A673 (cell line): ENCODE measurements at regions not wholly inside any gene's neighbourhood (a gene's known extent, or its start where the extent isn't known, plus 50 kb on each side); places are given as distances from the start of the nearest gene placed in this dataset.

ENCODE experiments used
- CTCF ChIP-seq: fragments of 300-800, 200-600 bp; sonication (generic); conservative IDR thresholded peaks from 2 replicates; pipeline ENCODE4 v1.5.1; 2017; ENCODE audit warnings: low read depth, mild to moderate bottlenecking, antibody characterized with exemption, low read length, moderate library complexity, mixed read lengths
- EZH2 ChIP-seq: fragments of 200-600 bp; sonication (generic); IDR thresholded peaks from 2 replicates; pipeline ENCODE4 v1.6.1; 2017; ENCODE audit warnings: borderline replicate concordance, low read depth, mild to moderate bottlenecking, mixed read lengths, antibody characterized with exemption, low read length; ENCODE audit not compliant: poor library complexity, severe bottlenecking

DNA sequence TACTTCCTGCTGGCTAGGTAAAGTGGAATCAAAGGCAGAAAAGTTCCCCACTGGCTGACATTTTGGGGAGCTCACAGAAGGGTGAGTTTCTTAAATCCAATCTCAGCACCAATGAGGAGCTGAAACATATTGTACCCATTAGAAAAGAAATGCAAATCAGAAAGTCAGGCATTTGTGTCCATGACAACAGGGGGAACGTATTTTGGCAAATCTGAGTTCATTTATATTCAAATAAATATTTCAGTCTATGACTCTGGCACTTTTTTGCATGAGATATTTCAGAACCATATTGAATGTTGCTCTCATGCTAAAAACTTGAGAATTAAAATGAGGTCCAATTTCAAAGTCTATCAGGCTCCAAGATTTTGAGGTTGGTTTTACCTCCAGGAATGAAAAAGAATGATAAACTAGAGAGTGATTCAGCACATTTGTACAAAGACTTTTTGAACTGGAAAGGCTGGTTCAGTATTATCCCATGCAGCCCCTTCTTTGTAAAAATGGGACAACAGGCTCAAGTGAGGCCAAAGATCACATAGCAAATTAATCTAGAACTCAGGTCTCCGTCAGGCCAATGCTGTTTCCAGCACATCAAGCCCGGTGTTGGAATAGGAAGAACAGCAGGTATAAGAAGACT is 202.2 kb downstream of the RRAGC start:
- no peak for TF ChIP-seq EZH2
- no peak for TF ChIP-seq CTCF
